BJ (cell line): ENCODE measurements at regions not wholly inside any gene's neighbourhood (a gene's known extent, or its start where the extent isn't known, plus 50 kb on each side); places are given as distances from the start of the nearest gene placed in this dataset.
A peak's percentile ranks its signal among the peaks of the same experiment; 100 is the strongest.

Experiments
- CTCF ChIA-PET: fragments of 350-600 bp; formaldehyde crosslinking; extraction: SDS; loops from one replicate; lab custom pipeline; 2021; ENCODE audit warnings: antibody characterized with exemption, inconsistent platforms; lab: Yijun Ruan, JAX
- POLR2A ChIA-PET: fragments of 300-600 bp; sonication (Branson Sonifier 250); formaldehyde crosslinking; extraction: SDS; loops from one replicate; lab custom pipeline; 2021; ENCODE audit warnings: antibody characterized with exemption; lab: Charles Lee
- DNase-seq: peaks from one replicate; pipeline ENCODE4 v3.0.0-alpha.2; 2011; ENCODE audit warnings: low read depth
- H3K27me3 ChIP-seq: 2 replicates; pipeline ENCODE4 v1.6.0; 2011; ENCODE audit warnings: low read length; ENCODE audit not compliant: control insufficient read depth, insufficient read depth
- H3K36me3 ChIP-seq: 2 replicates; pipeline ENCODE4 v1.5.1; 2011; ENCODE audit warnings: low read length; ENCODE audit not compliant: control insufficient read depth, insufficient read depth
- H3K4me3 ChIP-seq: 2 replicates; pipeline ENCODE4 v1.5.1; 2011; ENCODE audit warnings: low read depth, mild to moderate bottlenecking, control low read depth, low read length
- CTCF ChIP-seq: IDR thresholded peaks from 2 replicates; pipeline ENCODE4 v1.5.1; 2011; ENCODE audit warnings: low read depth, mild to moderate bottlenecking, control low read depth, inconsistent platforms, low read length, moderate library complexity; ENCODE audit not compliant: insufficient read depth

- peaks cover 2% of the 10 kb centered on the region; the same call in 1 of the 2 replicates for H3K27me3 ChIP-seq
Observed at GRCh38 chr9:86859056-86859455, 88.2 kb downstream of the GAS1 start.

GRCh38 chr9:86858009-86858408 is 89.3 kb downstream of the GAS1 start:
- Histone ChIP-seq H3K4me3 (no peak overlapping the region), H3K36me3 (no peaks in the 10 kb centered on the region), H3K27me3 (peaks cover 2% of the 10 kb centered on the region; the same call in 1 of the 2 replicates)
- ChIA-PET POLR2A (no interaction called here), CTCF (interaction anchor here (0.7 to 1.3 kb wide), 2 partner anchors 9 to 11 kb away, joined by 3 to 4 read pairs; no protein-coding TSS in a partner anchor)
- DNase-seq = no peak
- no peak for TF ChIP-seq CTCF

More at GRCh38 chr9:86859056-86859455, 88.2 kb downstream of the GAS1 start:
- no peak for TF ChIP-seq CTCF
- Histone ChIP-seq H3K36me3 (no peaks in the 10 kb centered on the region), H3K4me3 (no peak overlapping the region)
- ChIA-PET CTCF (interaction anchor here (1.0 to 1.3 kb wide), 2 partner anchors 8 to 90 kb away, joined by 4 read pairs; no protein-coding TSS in a partner anchor), POLR2A (no interaction called here)
- DNase-seq = no peak

GRCh38 chr9:86856259-86856658 is 91.0 kb downstream of the GAS1 start:
- H3K4me3 ChIP-seq = no peak overlapping the region
- POLR2A ChIA-PET = no interaction called here
- TF ChIP-seq CTCF = no peak
- no peaks in the 10 kb centered on the region for H3K36me3 ChIP-seq
- CTCF ChIA-PET = interaction anchor here (0.9 kb wide), 1 partner anchor 180 kb away, joined by 4 read pairs; no protein-coding TSS in a partner anchor
- DNase-seq = no peak
- peaks cover 2% of the 10 kb centered on the region; the same call in 1 of the 2 replicates for H3K27me3 ChIP-seq

GRCh38 chr9:86854898-86855523 is 92.3 kb downstream of the GAS1 start:
- no peaks in the 10 kb centered on the region for H3K36me3 ChIP-seq
- POLR2A ChIA-PET = interaction anchor here (0.7 kb wide), 1 partner anchor 278 kb away, joined by 3 read pairs; no protein-coding TSS in a partner anchor
- DNase-seq = peak; percentile 66
- CTCF ChIA-PET = no interaction called here
- peaks cover 2% of the 10 kb centered on the region; the same call in 1 of the 2 replicates for H3K27me3 ChIP-seq
- TF ChIP-seq CTCF = no peak
- no peak overlapping the region for H3K4me3 ChIP-seq

- H3K4me3 ChIP-seq = no peak overlapping the region
- DNase-seq = no peak
- no peaks in the 10 kb centered on the region for H3K36me3 ChIP-seq
- ChIA-PET CTCF (no interaction called here), POLR2A (no interaction called here)
- no peaks in the 10 kb centered on the region for H3K27me3 ChIP-seq
- no peak for TF ChIP-seq CTCF
Observed at GRCh38 chr9:86846656-86847055, 100.7 kb downstream of the GAS1 start.
